H1 (cell line): ENCODE measurements at regions not wholly inside any gene's neighbourhood (a gene's known extent, or its start where the extent isn't known, plus 50 kb on each side); places are given as distances from the start of the nearest gene placed in this dataset.

Source experiments
- CTCF ChIA-PET: fragments of 300-600 bp; sonication (Branson Sonifier 250); formaldehyde crosslinking; loops from one replicate; lab custom pipeline; 2021; ENCODE audit not compliant: partially characterized antibody; lab: Charles Lee
- POLR2A ChIA-PET: fragments of 300-600 bp; sonication (Branson Sonifier 250); formaldehyde crosslinking; loops from one replicate; lab custom pipeline; 2021; ENCODE audit warnings: inconsistent platforms; ENCODE audit not compliant: partially characterized antibody; lab: Charles Lee
- DNase-seq, 2 experiments: peaks; one replicate each; pipeline versions ENCODE4 v3.0.0 to v3.0.0-alpha.2; 2010 to 2022; ENCODE audit warnings: low spot score in 2 of 2, low read depth in 1 of 2, mixed read lengths in 1 of 2
- FAIRE-seq: peaks from 2 replicates; lab custom pipeline; 2011; peaks lifted over from hg19 to GRCh38; lab: Jason Lieb, UNC
- H2AFZ ChIP-seq: 2 replicates; pipeline ENCODE4 v1.8.1; 2012; ENCODE audit warnings: low read length, inconsistent platforms
- H2AK5ac ChIP-seq: 2 replicates; pipeline ENCODE4 v1.6.1; 2013; ENCODE audit warnings: low read depth, low read length
- H2BK120ac ChIP-seq: replicated peaks from 2 replicates; pipeline ENCODE3; 2013; ENCODE audit warnings: low read depth, low read length, inconsistent platforms
- H2BK12ac ChIP-seq: 2 replicates; pipeline ENCODE4 v1.6.1; 2013; ENCODE audit warnings: low read depth, low read length
- H2BK15ac ChIP-seq: 2 replicates; pipeline ENCODE4 v1.6.1; 2013; ENCODE audit warnings: low read length
- H2BK20ac ChIP-seq: 2 replicates; pipeline ENCODE4 v1.6.1; 2013; ENCODE audit warnings: low read length
- H2BK5ac ChIP-seq: 2 replicates; pipeline ENCODE4 v1.6.1; 2013; ENCODE audit warnings: low read depth, low read length
- H3K14ac ChIP-seq: 2 replicates; pipeline ENCODE4 v1.6.1; 2013; ENCODE audit warnings: inconsistent platforms; ENCODE audit not compliant: insufficient read length
- H3K18ac ChIP-seq: 2 replicates; pipeline ENCODE4 v1.6.1; 2013; ENCODE audit warnings: low read length; ENCODE audit errors: extremely low read depth
- H3K23ac ChIP-seq: 2 replicates; pipeline ENCODE4 v1.6.1; 2013; ENCODE audit warnings: inconsistent platforms; ENCODE audit not compliant: insufficient read length
- H3K23me2 ChIP-seq: 2 replicates; pipeline ENCODE4 v1.6.1; 2013; ENCODE audit warnings: low read depth, low read length
- H3K27ac ChIP-seq: 2 replicates; pipeline ENCODE4 v1.6.1; 2011; ENCODE audit warnings: low read depth, low read length, inconsistent platforms
- H3K27me3 ChIP-seq, 4 experiments: replicated peaks in 1 of 4; 1 replicate in 1 of 4; 2 replicates in 3 of 4; pipeline versions ENCODE4 v1.6.1 to v1.8.1; 2011 to 2013; ENCODE audit warnings: low read length in 3 of 4, mild to moderate bottlenecking in 3 of 4, inconsistent platforms in 2 of 4, mixed read lengths in 2 of 4, moderate library complexity in 1 of 4; ENCODE audit not compliant: control insufficient read depth in 3 of 4, insufficient read depth in 3 of 4; ENCODE audit errors: extremely low read depth in 1 of 4
- H3K36me3 ChIP-seq, 4 experiments: 2 replicates each; pipeline versions ENCODE4 v1.6.1 to v1.8.1; 2011 to 2013; ENCODE audit warnings: mild to moderate bottlenecking in 4 of 4, low read length in 3 of 4, moderate library complexity in 2 of 4, control low read depth in 1 of 4, inconsistent platforms in 1 of 4; ENCODE audit not compliant: insufficient read depth in 4 of 4, control insufficient read depth in 2 of 4
- H3K4ac ChIP-seq: replicated peaks from 2 replicates; pipeline ENCODE3; 2013; ENCODE audit warnings: low read length, low read depth, mixed read lengths, inconsistent platforms; ENCODE audit not compliant: insufficient read length
- H3K4me1 ChIP-seq, 4 experiments: replicated peaks in 1 of 4; 1 replicate in 1 of 4; 2 replicates in 3 of 4; pipeline versions ENCODE4 v1.6.1 to v1.8.1; 2011 to 2013; ENCODE audit warnings: low read length in 3 of 4, inconsistent platforms in 2 of 4, mixed read lengths in 1 of 4; ENCODE audit not compliant: insufficient read depth in 4 of 4, control insufficient read depth in 3 of 4
- H3K4me2 ChIP-seq, 2 experiments: 2 replicates each; pipeline versions ENCODE4 v1.6.1 to v1.8.1; 2011 to 2013; ENCODE audit warnings: low read depth in 2 of 2, low read length in 2 of 2, control low read depth in 1 of 2, inconsistent platforms in 1 of 2, mild to moderate bottlenecking in 1 of 2; ENCODE audit not compliant: insufficient read depth in 1 of 2
- H3K4me3 ChIP-seq, 4 experiments: fragments of 200-600, 300-600 bp in 1 of 4; sonication (generic), shearing (Covaris generic), sonication (Bioruptor Twin) in 1 of 4; 2 replicates each; pipeline versions ENCODE4 v1.5.1 to v1.8.1; 2011 to 2016; ENCODE audit warnings: low read length in 4 of 4, low read depth in 3 of 4, control low read depth in 2 of 4, inconsistent platforms in 2 of 4, mild to moderate bottlenecking in 2 of 4, mixed read lengths in 1 of 4, moderate library complexity in 1 of 4; ENCODE audit not compliant: insufficient read depth in 2 of 4; ENCODE audit errors: extremely low read depth in 1 of 4
- H3K56ac ChIP-seq: replicated peaks from 2 replicates; pipeline ENCODE3; 2013; ENCODE audit warnings: low read depth, mild to moderate bottlenecking, mixed read lengths, low read length, inconsistent platforms; ENCODE audit not compliant: insufficient read length
- H3K79me1 ChIP-seq: 2 replicates; pipeline ENCODE4 v1.6.1; 2013; ENCODE audit warnings: low read depth, low read length, control low read depth
- H3K79me2 ChIP-seq, 2 experiments: 2 replicates each; pipeline versions ENCODE4 v1.6.1 to v1.8.1; 2012 to 2013; ENCODE audit warnings: low read length in 2 of 2, mild to moderate bottlenecking in 2 of 2, inconsistent platforms in 1 of 2; ENCODE audit not compliant: insufficient read depth in 2 of 2, control insufficient read depth in 1 of 2
- H3K9ac ChIP-seq, 4 experiments: replicated peaks in 1 of 4; 1 replicate in 1 of 4; 2 replicates in 3 of 4; pipeline versions ENCODE4 v1.6.1 to v1.8.1; 2011 to 2013; ENCODE audit warnings: low read depth in 3 of 4, low read length in 3 of 4, control low read depth in 2 of 4, mild to moderate bottlenecking in 2 of 4, moderate library complexity in 2 of 4, inconsistent platforms in 1 of 4; ENCODE audit errors: extremely low read depth in 1 of 4
- H3K9me3 ChIP-seq, 2 experiments: 2 replicates each; pipeline versions ENCODE4 v1.6.1 to v1.8.1; 2012 to 2013; ENCODE audit warnings: mild to moderate bottlenecking in 2 of 2, moderate library complexity in 2 of 2, control low read depth in 1 of 2, inconsistent platforms in 1 of 2, low read depth in 1 of 2, low read length in 1 of 2, mixed read lengths in 1 of 2; ENCODE audit not compliant: insufficient read depth in 2 of 2
- H4K20me1 ChIP-seq, 2 experiments: replicated peaks in 1 of 2; 2 replicates each; pipeline versions ENCODE3 to v1.8.1; 2011 to 2013; ENCODE audit warnings: inconsistent platforms in 2 of 2, low read length in 2 of 2, mild to moderate bottlenecking in 1 of 2; ENCODE audit not compliant: insufficient read depth in 2 of 2, control insufficient read depth in 1 of 2
- H4K5ac ChIP-seq: 2 replicates; pipeline ENCODE4 v1.6.1; 2013; ENCODE audit warnings: low read length, low read depth, mixed read lengths, inconsistent platforms; ENCODE audit not compliant: insufficient read length
- H4K8ac ChIP-seq: 2 replicates; pipeline ENCODE4 v1.8.0; 2013; ENCODE audit warnings: mild to moderate bottlenecking, moderate library complexity, low read length, inconsistent platforms; ENCODE audit not compliant: insufficient read depth; ENCODE audit errors: extremely low read depth
- H4K91ac ChIP-seq: replicated peaks from 2 replicates; pipeline ENCODE3; 2013; ENCODE audit warnings: low read length, mixed read lengths, inconsistent platforms; ENCODE audit not compliant: insufficient read length
- ATF2 ChIP-seq: IDR thresholded peaks from 2 replicates; pipeline ENCODE4 v1.6.1; 2012; ENCODE audit warnings: low read length, inconsistent platforms
- BRCA1 ChIP-seq: IDR thresholded peaks from 2 replicates; pipeline ENCODE4 v1.6.1; 2012; ENCODE audit warnings: low read depth, low read length, improper control_type of control experiment
- CHD1 ChIP-seq: IDR thresholded peaks from 2 replicates; pipeline ENCODE4 v1.6.1; 2012; ENCODE audit warnings: low read depth, low read length, improper control_type of control experiment
- CTBP2 ChIP-seq: IDR thresholded peaks from 2 replicates; pipeline ENCODE4 v1.7.0; 2011; ENCODE audit warnings: borderline replicate concordance, mild to moderate bottlenecking, moderate library complexity, mixed read lengths, low read length; ENCODE audit not compliant: insufficient read depth, insufficient read length
- E2F6 ChIP-seq: IDR thresholded peaks from 2 replicates; pipeline ENCODE4 v1.6.1; 2012; ENCODE audit warnings: inconsistent platforms
- JUN ChIP-seq: IDR thresholded peaks from 2 replicates; pipeline ENCODE4 v1.6.1; 2011; ENCODE audit warnings: low read depth, mild to moderate bottlenecking, improper control_type of control experiment, low read length
- KDM4A ChIP-seq: IDR thresholded peaks from one replicate; pipeline ENCODE4 v1.7.1; 2012; ENCODE audit warnings: low read depth, mild to moderate bottlenecking, moderate library complexity, low read length, inconsistent platforms; ENCODE audit not compliant: severe bottlenecking
- KDM5A ChIP-seq: fragments of 200-600 bp; IDR thresholded peaks from 2 replicates; pipeline ENCODE4 v1.7.1; 2012; ENCODE audit warnings: mild to moderate bottlenecking, low read length, inconsistent platforms, mixed read lengths
- POLR2A ChIP-seq, 2 experiments: IDR thresholded peaks; 1 replicate in 1 of 2; 2 replicates in 1 of 2; pipeline ENCODE4 v1.6.1; 2011; ENCODE audit warnings: low read depth in 2 of 2, low read length in 2 of 2, mild to moderate bottlenecking in 2 of 2; ENCODE audit errors: control extremely low read depth in 1 of 2
- SIN3A ChIP-seq, 2 experiments: IDR thresholded peaks in 1 of 2; conservative IDR thresholded peaks in 1 of 2; 2 replicates each; pipeline ENCODE4 v1.6.1; 2011 to 2012; ENCODE audit warnings: low read length in 2 of 2, improper control_type of control experiment in 1 of 2, low read depth in 1 of 2, mild to moderate bottlenecking in 1 of 2
- TAF7 ChIP-seq: optimal IDR thresholded peaks from 2 replicates; pipeline ENCODE3; 2011; ENCODE audit warnings: low read depth, mild to moderate bottlenecking, inconsistent platforms, low read length, moderate library complexity, borderline replicate concordance
- WGBS, 2 experiments: shearing (Covaris generic) in 1 of 2; methylation state at CpG; one replicate each; pipeline versions ENCODE4 v1.1.6 to v1.1.7; 2013 to 2015; ENCODE audit warnings: low lambda C conversion rate in 2 of 2, mixed read lengths in 2 of 2, inconsistent platforms in 1 of 2, low coverage in 1 of 2, missing lambda C conversion rate in 1 of 2; ENCODE audit not compliant: insufficient replicate concordance in 2 of 2, insufficient coverage in 1 of 2, insufficient read length in 1 of 2; ENCODE audit errors: extremely low coverage in 1 of 2, missing lambda C conversion rate in 1 of 2; 5-methylcytosine and 5-hydroxymethylcytosine counted together

GRCh38 chrY:13872696-13873095, 113.6 kb downstream of the VCY start:
- Histone ChIP-seq H3K27ac (no peak overlapping the region), H2AFZ (no peak overlapping the region)

More at GRCh38 chrY:13872696-13873095, 113.6 kb downstream of the VCY start:
- no peak overlapping the region for H3K18ac ChIP-seq
- no peak for FAIRE-seq
- no peaks in the 10 kb centered on the region for H3K9me3 ChIP-seq
- no peak overlapping the region for H3K23ac ChIP-seq
- H2BK120ac ChIP-seq: no peak overlapping the region
- no peak overlapping the region for H3K14ac ChIP-seq
- ChIA-PET POLR2A (no interaction called here), CTCF (no interaction called here)
- no peak for TF ChIP-seq CHD1
- no peak for TF ChIP-seq POLR2A (IDR thresholded peaks at IDR 0.05; ENCODE audit: control extremely low read depth in 1 of 2, low read depth in 2 of 2, low read length in 2 of 2)
- TF ChIP-seq SIN3A (conservative IDR thresholded peaks at IDR 0.05 in 1 of 2, IDR thresholded peaks at IDR 0.05 in 1 of 2; ENCODE audit: low read depth in 1 of 2, low read length in 2 of 2): no peak
- TF ChIP-seq TAF7: no peak
- no peak for TF ChIP-seq KDM5A
- no peak for TF ChIP-seq BRCA1
- TF ChIP-seq JUN: no peak
- TF ChIP-seq E2F6: no peak
- TF ChIP-seq KDM4A: no peak
- TF ChIP-seq CTBP2: no peak
- TF ChIP-seq ATF2: no peak
- no peaks in the 10 kb centered on the region for H3K79me2 ChIP-seq
- no peak overlapping the region for H4K91ac ChIP-seq
- H3K9ac ChIP-seq: no peak overlapping the region
- H2AK5ac ChIP-seq: no peak overlapping the region
- no peak overlapping the region for H4K5ac ChIP-seq
- H2BK12ac ChIP-seq: no peak overlapping the region
- no peak overlapping the region for H4K8ac ChIP-seq
- 88% methylated on average over 1 of the region's 2 CpGs; no CpG with 5 or more reads in 1 of the 2 experiments for WGBS, 2 experiments
- DNase-seq: no peak
- H2BK20ac ChIP-seq: no peak overlapping the region
- no peaks in the 10 kb centered on the region for H3K79me1 ChIP-seq
- H2BK15ac ChIP-seq: no peak overlapping the region
- peaks cover 0 to 47% (median 11%) of the 10 kb centered on the region in 4 experiments; a peak in 5 of 8 replicates for H3K36me3 ChIP-seq
- H4K20me1 ChIP-seq: no peaks in the 10 kb centered on the region
- no peak overlapping the region for H3K4me3 ChIP-seq
- H3K56ac ChIP-seq: no peak overlapping the region
- no peak overlapping the region for H3K4ac ChIP-seq
- H3K4me1 ChIP-seq: no peaks in the 10 kb centered on the region
- no peaks in the 10 kb centered on the region; the same call in 1 of the 2 replicates for H3K23me2 ChIP-seq
- no peak overlapping the region for H2BK5ac ChIP-seq
- no peaks in the 10 kb centered on the region for H3K27me3 ChIP-seq
- no peak overlapping the region for H3K4me2 ChIP-seq
